DMS 273 treated with DMSO at 0.1 percent for 48 hours (cell line): ENCODE measurements at regions not wholly inside any gene's neighbourhood (a gene's known extent, or its start where the extent isn't known, plus 50 kb on each side); places are given as distances from the start of the nearest gene placed in this dataset.

Source experiments
- DNase-seq: peaks from one replicate; lab custom pipeline; 2025; lab: John Stamatoyannopoulos, UW

GRCh38 chr22:22999523-22999922 is 70.8 kb upstream of the GNAZ start:
- no peak for DNase-seq

- DNase-seq = no peak
Observed at GRCh38 chr22:23000657-23001347, 69.5 kb upstream of the GNAZ start.

GRCh38 chr22:23001463-23001862 is 68.9 kb upstream of the GNAZ start:
- DNase-seq = no peak

- DNase-seq = no peak
Observed at GRCh38 chr22:23002612-23003180, 67.6 kb upstream of the GNAZ start.

- no peak for DNase-seq
Observed at GRCh38 chr22:23007823-23008222, 62.5 kb upstream of the GNAZ start.

GRCh38 chr22:23008896-23009295 is 61.4 kb upstream of the GNAZ start:
- DNase-seq = no peak
